DOHH2 (cell line): ENCODE measurements at regions not wholly inside any gene's neighbourhood (a gene's known extent, or its start where the extent isn't known, plus 50 kb on each side); places are given as distances from the start of the nearest gene placed in this dataset.

ENCODE experiments used
- H3F3A ChIP-seq: fragments of 200-600 bp; sonication (generic), shearing (Covaris generic); 2 replicates; pipeline ENCODE4 v1.6.0; 2016; ENCODE audit warnings: antibody characterized with exemption, mild to moderate bottlenecking; ENCODE audit not compliant: control insufficient read depth, insufficient read depth
- H3K27ac ChIP-seq: fragments of 200-600 bp; sonication (generic); 2 replicates; pipeline ENCODE4 v1.5.1; 2014; ENCODE audit warnings: low read depth, mild to moderate bottlenecking, low read length, moderate library complexity
- H3K27me3 ChIP-seq: fragments of 200-600 bp; sonication (generic); 2 replicates; pipeline ENCODE4 v1.6.1; 2014; ENCODE audit warnings: mild to moderate bottlenecking, low read length, mixed read lengths; ENCODE audit not compliant: control insufficient read depth
- H3K36me3 ChIP-seq: fragments of 200-600 bp; sonication (generic); 2 replicates; pipeline ENCODE4 v1.6.1; 2014; ENCODE audit warnings: mild to moderate bottlenecking, low read length, moderate library complexity, mixed read lengths; ENCODE audit not compliant: control insufficient read depth
- H3K4me1 ChIP-seq: fragments of 200-600 bp; sonication (generic); 2 replicates; pipeline ENCODE4 v1.6.1; 2014; ENCODE audit warnings: mild to moderate bottlenecking, low read length, mixed read lengths; ENCODE audit not compliant: control insufficient read depth
- H3K4me2 ChIP-seq: fragments of 200-600 bp; sonication (generic); 2 replicates; pipeline ENCODE4 v1.6.0; 2014; ENCODE audit warnings: mild to moderate bottlenecking, low read length, moderate library complexity
- H3K4me3 ChIP-seq: fragments of 200-600 bp; sonication (generic); 2 replicates; pipeline ENCODE4 v1.5.1; 2014; ENCODE audit warnings: mild to moderate bottlenecking, low read length, mixed read lengths
- H3K79me2 ChIP-seq: fragments of 200-600 bp; sonication (generic); 2 replicates; pipeline ENCODE4 v1.6.1; 2014; ENCODE audit warnings: mild to moderate bottlenecking, low read length, mixed read lengths; ENCODE audit not compliant: control insufficient read depth
- H3K9me2 ChIP-seq: fragments of 200-600 bp; sonication (generic); replicated peaks from 2 replicates; pipeline ENCODE4 v1.6.1; 2014; ENCODE audit warnings: mild to moderate bottlenecking, low read length, mixed read lengths; ENCODE audit not compliant: control insufficient read depth
- H3K9me3 ChIP-seq: fragments of 200-600 bp; sonication (generic); 2 replicates; pipeline ENCODE4 v1.6.1; 2014; ENCODE audit warnings: antibody characterized with exemption, low read length, mixed read lengths; ENCODE audit not compliant: control insufficient read depth, insufficient read depth
- H4K20me1 ChIP-seq: fragments of 200-600 bp; sonication (generic); 2 replicates; pipeline ENCODE4 v1.6.0; 2014; ENCODE audit warnings: low read depth, mild to moderate bottlenecking, antibody characterized with exemption, low read length, moderate library complexity; ENCODE audit not compliant: control insufficient read depth, insufficient read depth
- EZH2phosphoT487 ChIP-seq: fragments of 200-600 bp; sonication (generic); IDR thresholded peaks from 2 replicates; pipeline ENCODE4 v1.6.1; 2017; ENCODE audit warnings: borderline replicate concordance, mild to moderate bottlenecking, antibody characterized with exemption, low read length, moderate library complexity, mixed read lengths
- TF ChIP-seq, protein P1 (sequence below): fragments of 200-600 bp; sonication (generic); IDR thresholded peaks from one replicate; pipeline ENCODE4 v1.5.1; 2014; ENCODE audit warnings: antibody characterized with exemption, mild to moderate bottlenecking, low read depth, low read length; ENCODE audit not compliant: poor library complexity, severe bottlenecking

- H3K27me3 ChIP-seq, result no peaks in the 10 kb centered on the region
- no peaks in the 10 kb centered on the region for H3F3A ChIP-seq
- no peaks in the 10 kb centered on the region for H4K20me1 ChIP-seq
- no peaks in the 10 kb centered on the region for H3K9me3 ChIP-seq
- peak overlapping the region; percentile 26; the same call in 1 of the 2 replicates for H3K4me2 ChIP-seq
- H3K27ac ChIP-seq, result no peak overlapping the region
- H3K79me2 ChIP-seq, result no peaks in the 10 kb centered on the region
- peaks cover 3% of the 10 kb centered on the region; the same call in 1 of the 2 replicates for H3K4me1 ChIP-seq
- H3K9me2 ChIP-seq, result no peaks in the 10 kb centered on the region
- H3K4me3 ChIP-seq, result no peak overlapping the region
- H3K36me3 ChIP-seq, result no peaks in the 10 kb centered on the region
- TF ChIP-seq, protein P1, sequence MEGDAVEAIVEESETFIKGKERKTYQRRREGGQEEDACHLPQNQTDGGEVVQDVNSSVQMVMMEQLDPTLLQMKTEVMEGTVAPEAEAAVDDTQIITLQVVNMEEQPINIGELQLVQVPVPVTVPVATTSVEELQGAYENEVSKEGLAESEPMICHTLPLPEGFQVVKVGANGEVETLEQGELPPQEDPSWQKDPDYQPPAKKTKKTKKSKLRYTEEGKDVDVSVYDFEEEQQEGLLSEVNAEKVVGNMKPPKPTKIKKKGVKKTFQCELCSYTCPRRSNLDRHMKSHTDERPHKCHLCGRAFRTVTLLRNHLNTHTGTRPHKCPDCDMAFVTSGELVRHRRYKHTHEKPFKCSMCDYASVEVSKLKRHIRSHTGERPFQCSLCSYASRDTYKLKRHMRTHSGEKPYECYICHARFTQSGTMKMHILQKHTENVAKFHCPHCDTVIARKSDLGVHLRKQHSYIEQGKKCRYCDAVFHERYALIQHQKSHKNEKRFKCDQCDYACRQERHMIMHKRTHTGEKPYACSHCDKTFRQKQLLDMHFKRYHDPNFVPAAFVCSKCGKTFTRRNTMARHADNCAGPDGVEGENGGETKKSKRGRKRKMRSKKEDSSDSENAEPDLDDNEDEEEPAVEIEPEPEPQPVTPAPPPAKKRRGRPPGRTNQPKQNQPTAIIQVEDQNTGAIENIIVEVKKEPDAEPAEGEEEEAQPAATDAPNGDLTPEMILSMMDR, result peak; percentile 75
- TF ChIP-seq EZH2phosphoT487, result no peak
Measured at GRCh38 chr4:180665994-180666824, 1577.0 kb upstream of the TENM3 start.

- no peak for TF ChIP-seq EZH2phosphoT487
- TF ChIP-seq, protein P1, result no peak
- H3K4me1 ChIP-seq, result peaks cover 3% of the 10 kb centered on the region; the same call in 1 of the 2 replicates
Measured at GRCh38 chr4:180668732-180669131, 1574.5 kb upstream of the TENM3 start.

GRCh38 chr4:180669680-180670079 lies 1573.5 kb upstream of the TENM3 start:
- Histone ChIP-seq H3K79me2 (no peaks in the 10 kb centered on the region), H3K27ac (no peak overlapping the region), H3K9me2 (no peaks in the 10 kb centered on the region), H3K36me3 (no peaks in the 10 kb centered on the region), H4K20me1 (no peaks in the 10 kb centered on the region), H3K4me1 (peaks cover 3% of the 10 kb centered on the region; the same call in 1 of the 2 replicates), H3K27me3 (no peaks in the 10 kb centered on the region), H3F3A (no peaks in the 10 kb centered on the region), H3K9me3 (no peaks in the 10 kb centered on the region), H3K4me3 (no peak overlapping the region), H3K4me2 (no peak overlapping the region)
- TF ChIP-seq, protein P1, result no peak
- no peak for TF ChIP-seq EZH2phosphoT487

More at GRCh38 chr4:180668732-180669131, 1574.5 kb upstream of the TENM3 start:
- Histone ChIP-seq H3K36me3 (no peaks in the 10 kb centered on the region), H4K20me1 (no peaks in the 10 kb centered on the region), H3K4me3 (no peak overlapping the region), H3K27me3 (no peaks in the 10 kb centered on the region), H3K9me2 (no peaks in the 10 kb centered on the region), H3K4me2 (no peak overlapping the region), H3K79me2 (no peaks in the 10 kb centered on the region), H3K27ac (no peak overlapping the region), H3F3A (no peaks in the 10 kb centered on the region), H3K9me3 (no peaks in the 10 kb centered on the region)
